NOMO-1 (cell line): ENCODE measurements at regions not wholly inside any gene's neighbourhood (a gene's known extent, or its start where the extent isn't known, plus 50 kb on each side); places are given as distances from the start of the nearest gene placed in this dataset.

Experiments
- DNase-seq, 2 experiments: peaks; one replicate each; lab custom pipeline; 2025; ENCODE audit not compliant: unreplicated experiment in 2 of 2; lab: John Stamatoyannopoulos, UW

DNA sequence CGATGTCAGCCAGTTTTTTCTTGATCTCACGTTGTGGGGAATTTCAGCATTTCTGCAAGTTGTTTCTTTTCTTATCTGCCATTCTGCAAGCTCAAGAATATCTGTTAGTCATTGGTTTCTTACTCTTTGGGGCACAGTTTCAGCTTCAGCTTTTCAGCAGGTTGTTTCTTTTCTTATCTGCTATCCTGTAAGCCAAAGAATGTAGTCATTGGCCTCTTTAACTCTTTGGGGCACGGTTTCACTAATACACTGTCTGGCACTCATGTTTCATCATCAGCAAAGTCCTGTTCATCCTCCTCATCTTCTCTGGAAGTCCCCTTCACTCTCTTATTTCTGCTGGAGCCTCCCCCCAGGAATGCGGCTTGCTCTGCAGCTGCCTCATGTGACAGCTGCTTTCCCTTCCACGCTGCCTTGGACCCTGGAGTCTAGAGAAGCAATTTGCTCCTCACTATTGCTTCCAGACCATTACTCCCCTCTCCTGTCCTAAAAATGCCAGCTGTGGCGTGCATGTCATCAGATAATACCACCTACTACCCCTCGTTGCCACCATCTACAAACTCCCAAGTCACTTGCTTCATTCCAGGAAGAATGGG, 67.0 kb upstream of the CACNA1E start:
- DNase-seq, result no peak

DNA sequence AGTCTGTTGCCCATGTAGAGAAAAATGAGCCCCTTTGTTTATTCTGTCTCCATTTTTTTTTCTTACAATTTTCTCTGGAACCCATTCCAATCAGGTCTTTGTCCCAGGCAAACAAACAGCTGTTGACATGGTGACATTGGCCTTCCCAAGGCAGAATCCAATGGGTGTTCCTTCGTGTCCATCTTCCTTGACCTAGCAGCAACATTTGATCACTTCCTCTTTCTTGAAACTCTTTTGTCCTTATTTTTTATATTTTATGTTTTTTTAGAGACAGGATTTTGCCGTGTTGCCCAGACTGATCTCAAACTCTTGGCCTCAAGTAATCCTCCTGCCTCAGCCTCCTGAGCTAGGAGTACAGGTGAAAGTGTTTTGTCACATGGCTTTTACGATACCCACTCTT, 65.4 kb upstream of the CACNA1E start:
- DNase-seq, result no peak

- peak; percentile 36 to 54 for DNase-seq
These were observed 59.9 kb upstream of the CACNA1E start for GRCh38 chr1:181423301-181423918.

GRCh38 chr1:181424786-181425403, 58.4 kb upstream of the CACNA1E start:
- DNase-seq, result peak; percentile 40 to 70

GRCh38 chr1:181425566-181425965, 57.8 kb upstream of the CACNA1E start:
- peak; percentile 44 to 58 for DNase-seq

GRCh38 chr1:181429462-181429861, 53.9 kb upstream of the CACNA1E start:
- DNase-seq, result no peak

DNA sequence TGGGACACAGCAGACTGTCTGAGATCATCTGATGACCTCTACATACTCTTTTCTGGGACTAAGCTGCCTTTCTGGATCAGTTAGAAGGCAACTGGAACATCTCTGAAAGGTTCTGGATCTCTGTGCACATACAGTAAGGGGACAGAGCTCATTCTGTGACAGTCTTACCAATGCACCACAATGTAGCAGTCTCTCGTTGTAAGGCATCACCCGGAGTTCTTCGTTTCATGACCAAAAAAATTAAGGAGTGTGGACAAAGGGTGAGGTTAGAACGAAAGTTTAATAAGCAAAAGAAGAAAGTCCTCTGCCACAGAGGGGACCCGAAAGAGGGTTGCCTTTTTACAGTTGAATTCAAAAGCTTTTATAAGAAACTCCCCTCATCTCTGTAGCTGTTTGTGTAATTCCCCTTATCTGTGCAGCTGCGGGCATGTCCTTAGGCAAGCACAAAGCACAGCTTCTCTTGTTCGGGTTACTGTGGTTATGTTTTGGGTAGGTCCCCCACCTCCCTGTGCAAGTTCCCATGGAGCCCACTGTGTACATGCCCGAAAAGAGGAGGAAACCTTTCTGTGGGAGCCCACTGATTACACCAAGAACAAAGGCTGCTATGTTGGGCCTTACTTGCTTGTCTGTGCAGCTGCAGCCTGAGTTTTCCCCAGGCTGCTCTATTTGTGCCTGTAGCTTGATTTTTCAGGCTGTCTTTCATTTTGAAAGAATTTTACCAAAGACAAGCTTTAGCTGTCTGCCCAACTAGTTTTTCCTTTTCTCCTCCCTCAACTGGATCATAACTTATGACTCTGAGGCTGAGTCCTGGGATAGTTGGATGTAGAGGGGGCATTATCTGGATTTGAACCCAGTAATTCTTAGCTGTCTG, 53.1 kb upstream of the CACNA1E start:
- DNase-seq, result no peak
